ENCODE measurements at regions not wholly inside any gene's neighbourhood (a gene's known extent, or its start where the extent isn't known, plus 50 kb on each side); places are given as distances from the start of the nearest gene placed in this dataset.

GRCh38 chr2:236646441-236646840 is 76.8 kb downstream of the ACKR3 start:
- Histone ChIP-seq H4K20me1 (ENCODE audit: insufficient read depth) (no peaks in the 10 kb centered on the region), H3K4me2 (ENCODE audit: low read length) (no peak overlapping the region), H3K27ac (ENCODE audit: low read length) (no peak overlapping the region), H3K27me3 (ENCODE audit: insufficient read depth, low read depth, low read length) (no peaks in the 10 kb centered on the region), H3K79me2 (replicated peaks; ENCODE audit: insufficient read depth, low read length) (no peaks in the 10 kb centered on the region), H3K9me3 (ENCODE audit: low read length) (peaks cover 5% of the 10 kb centered on the region), H3K4me3 (ENCODE audit: low read length) (no peak overlapping the region), H2AFZ (ENCODE audit: low read depth, low read length) (no peak overlapping the region), H3F3A (ENCODE audit: insufficient read depth, low read length, poor library complexity, severe bottlenecking) (no peaks in the 10 kb centered on the region), H3K36me3 (ENCODE audit: insufficient read depth, low read length) (no peaks in the 10 kb centered on the region), H3K9ac (ENCODE audit: low read length) (no peak overlapping the region), H3K9me2 (ENCODE audit: insufficient read depth, low read length) (no peaks in the 10 kb centered on the region)
- TF ChIP-seq TAF1 (IDR thresholded peaks at IDR 0.05; ENCODE audit: low read depth) (no peak), EP300 (conservative IDR thresholded peaks at IDR 0.05; ENCODE audit: poor library complexity, severe bottlenecking) (no peak), EZH2 (IDR thresholded peaks at IDR 0.05; ENCODE audit: borderline replicate concordance, insufficient read depth, low read length, poor library complexity, severe bottlenecking) (no peak), POLR2AphosphoS5 (IDR thresholded peaks at IDR 0.05) (no peak), CTCF (IDR thresholded peaks at IDR 0.05; ENCODE audit: poor library complexity, severe bottlenecking) (no peak), REST (IDR thresholded peaks at IDR 0.05; ENCODE audit: borderline replicate concordance) (no peak), RAD21 (conservative IDR thresholded peaks at IDR 0.05) (no peak), MXI1 (conservative IDR thresholded peaks at IDR 0.05; ENCODE audit: poor library complexity, severe bottlenecking) (no peak), SMC3 (conservative IDR thresholded peaks at IDR 0.05; ENCODE audit: poor library complexity) (no peak)

- Histone ChIP-seq H3K9me2 (ENCODE audit: insufficient read depth, low read length) (no peaks in the 10 kb centered on the region), H4K20me1 (ENCODE audit: insufficient read depth) (no peaks in the 10 kb centered on the region), H2AFZ (ENCODE audit: low read depth, low read length) (no peak overlapping the region), H3K9me3 (ENCODE audit: low read length) (peaks cover 2% of the 10 kb centered on the region), H3K36me3 (ENCODE audit: insufficient read depth, low read length) (no peaks in the 10 kb centered on the region), H3F3A (ENCODE audit: insufficient read depth, low read length, poor library complexity, severe bottlenecking) (no peaks in the 10 kb centered on the region), H3K9ac (ENCODE audit: low read length) (no peak overlapping the region), H3K27ac (ENCODE audit: low read length) (no peak overlapping the region), H3K79me2 (replicated peaks; ENCODE audit: insufficient read depth, low read length) (no peaks in the 10 kb centered on the region), H3K4me2 (ENCODE audit: low read length) (no peak overlapping the region), H3K4me3 (ENCODE audit: low read length) (no peak overlapping the region), H3K27me3 (ENCODE audit: insufficient read depth, low read depth, low read length) (no peaks in the 10 kb centered on the region)
- no peak for TF ChIP-seq SMC3 (conservative IDR thresholded peaks at IDR 0.05; ENCODE audit: poor library complexity)
Measured at GRCh38 chr2:236646871-236647270, 77.2 kb downstream of the ACKR3 start.

- Histone ChIP-seq H3K4me3 (ENCODE audit: low read length) (no peak overlapping the region), H3K9ac (ENCODE audit: low read length) (no peak overlapping the region), H3K79me2 (replicated peaks; ENCODE audit: insufficient read depth, low read length) (no peaks in the 10 kb centered on the region), H2AFZ (ENCODE audit: low read depth, low read length) (no peak overlapping the region), H3K36me3 (ENCODE audit: insufficient read depth, low read length) (no peaks in the 10 kb centered on the region), H3K9me2 (ENCODE audit: insufficient read depth, low read length) (no peaks in the 10 kb centered on the region), H3K27ac (ENCODE audit: low read length) (no peak overlapping the region), H3K27me3 (ENCODE audit: insufficient read depth, low read depth, low read length) (no peaks in the 10 kb centered on the region), H3K9me3 (ENCODE audit: low read length) (no peaks in the 10 kb centered on the region), H3K4me2 (ENCODE audit: low read length) (no peak overlapping the region), H4K20me1 (ENCODE audit: insufficient read depth) (no peaks in the 10 kb centered on the region), H3F3A (ENCODE audit: insufficient read depth, low read length, poor library complexity, severe bottlenecking) (no peaks in the 10 kb centered on the region)
- TF ChIP-seq EZH2 (IDR thresholded peaks at IDR 0.05; ENCODE audit: borderline replicate concordance, insufficient read depth, low read length, poor library complexity, severe bottlenecking) = no peak
- TF ChIP-seq CTCF (IDR thresholded peaks at IDR 0.05; ENCODE audit: poor library complexity, severe bottlenecking) = no peak
- TF ChIP-seq REST (IDR thresholded peaks at IDR 0.05; ENCODE audit: borderline replicate concordance) = no peak
- no peak for TF ChIP-seq SMC3 (conservative IDR thresholded peaks at IDR 0.05; ENCODE audit: poor library complexity)
- no peak for TF ChIP-seq EP300 (conservative IDR thresholded peaks at IDR 0.05; ENCODE audit: poor library complexity, severe bottlenecking)
- TF ChIP-seq POLR2AphosphoS5 (IDR thresholded peaks at IDR 0.05) = no peak
- TF ChIP-seq TAF1 (IDR thresholded peaks at IDR 0.05; ENCODE audit: low read depth) = no peak
- TF ChIP-seq MXI1 (conservative IDR thresholded peaks at IDR 0.05; ENCODE audit: poor library complexity, severe bottlenecking) = no peak
- TF ChIP-seq RAD21 (conservative IDR thresholded peaks at IDR 0.05) = no peak
Measured at GRCh38 chr2:236647621-236648020, 78.0 kb downstream of the ACKR3 start.

All from neural cell (in vitro differentiated cells).